ENCODE measurements at regions not wholly inside any gene's neighbourhood (a gene's known extent, or its start where the extent isn't known, plus 50 kb on each side); places are given as distances from the start of the nearest gene placed in this dataset.
"Not testable (repeated sequence)": the region's sequence is repeated elsewhere in the genome, so short reads cannot be mapped to it uniquely, and the experiment has no call there.

DNA sequence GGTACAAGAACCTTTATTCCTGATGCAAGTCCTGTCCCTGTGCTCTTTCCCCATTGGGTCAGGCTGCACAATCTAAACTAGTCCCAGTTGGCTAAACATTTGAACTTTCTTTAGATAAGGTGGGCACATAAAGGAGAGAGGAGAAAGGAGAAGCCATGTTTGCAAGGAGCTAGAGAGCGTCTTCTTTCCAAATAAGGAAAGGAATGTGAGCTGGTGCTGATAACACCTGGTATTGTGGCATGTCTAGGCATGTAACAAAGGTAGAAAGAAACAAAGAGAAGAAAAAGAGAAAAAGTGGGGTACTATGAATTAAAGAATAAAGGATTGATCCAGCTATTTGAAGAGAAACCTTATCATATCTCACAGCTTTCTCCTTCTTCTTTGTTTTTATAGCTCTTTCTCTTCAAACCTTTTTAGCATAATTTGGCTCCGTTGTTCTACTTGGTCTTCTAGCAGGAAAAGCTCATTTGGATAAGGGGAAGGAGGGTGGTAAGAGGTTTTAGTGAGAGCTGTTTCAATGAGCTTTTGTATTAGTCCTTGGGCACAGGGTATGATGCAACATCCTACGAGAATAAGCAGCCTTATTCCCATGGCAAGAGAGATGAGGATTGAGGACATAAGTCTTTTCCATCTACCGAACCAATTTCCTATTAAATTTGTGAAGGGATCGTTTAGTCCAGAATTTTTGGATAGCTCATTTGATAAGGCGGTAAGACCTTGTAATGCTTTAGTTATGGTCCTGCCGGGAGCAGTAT is 415.5 kb upstream of the MAN1A1 start:
- DNase-seq = no peak

DNA sequence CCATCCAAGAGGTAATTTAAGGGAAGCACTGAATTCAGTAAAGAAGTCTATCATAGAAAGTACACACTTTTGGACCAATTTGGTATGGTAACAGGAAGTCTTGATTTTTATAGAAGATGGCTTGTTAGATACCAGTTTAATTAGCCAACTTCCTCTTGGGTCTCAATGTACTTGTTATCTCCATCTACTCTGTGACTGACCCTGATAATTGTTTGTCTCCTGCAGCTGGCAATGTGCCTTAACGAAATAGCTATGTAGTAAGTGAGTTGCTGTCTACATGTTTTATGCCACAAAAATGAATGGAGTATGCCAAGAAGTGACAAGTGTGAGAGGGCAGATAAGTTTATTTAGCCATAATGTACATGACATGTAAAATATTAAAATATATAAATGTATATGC is 410.5 kb upstream of the MAN1A1 start:
- no peak for DNase-seq

DNA sequence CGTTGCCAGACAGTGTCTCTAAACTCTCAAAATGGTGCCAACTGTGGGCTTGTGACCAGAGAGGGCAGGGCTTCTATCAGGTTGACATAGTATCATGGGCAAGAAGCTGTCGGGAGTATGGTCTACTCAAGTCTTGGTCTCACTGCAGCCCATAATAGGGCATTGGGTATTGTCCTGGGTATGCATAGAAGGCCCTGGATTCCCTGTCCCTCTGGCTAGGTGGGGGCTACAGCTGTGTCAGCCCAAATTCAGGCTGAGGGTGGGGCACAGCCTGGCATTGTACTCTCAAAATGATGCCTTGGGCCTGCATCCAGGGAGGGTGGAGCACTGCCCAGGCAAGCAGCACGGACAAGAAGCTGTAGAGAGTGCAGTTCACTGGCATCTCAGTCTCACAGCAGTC is 408.8 kb upstream of the MAN1A1 start:
- no peak for DNase-seq

DNA sequence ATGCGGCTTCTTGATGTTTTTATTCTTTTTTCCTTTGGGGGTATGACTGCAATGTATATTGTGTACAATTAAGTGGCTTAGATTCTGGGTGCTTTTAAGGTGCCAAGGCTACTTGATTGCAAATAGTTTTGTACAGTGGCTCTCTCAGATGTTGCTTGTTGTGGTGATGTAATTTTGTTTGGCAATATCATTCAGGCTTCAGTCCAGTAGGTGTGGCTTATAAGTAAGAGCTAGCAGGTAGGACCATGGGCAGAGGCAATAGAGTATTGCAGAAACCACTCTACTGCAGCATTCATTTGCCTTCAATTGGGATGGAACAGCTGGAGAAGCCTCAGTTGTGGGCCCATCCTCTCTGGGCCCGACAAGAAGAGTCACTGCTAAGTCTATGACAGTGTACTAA is 407.9 kb upstream of the MAN1A1 start:
- no peak for DNase-seq

DNA sequence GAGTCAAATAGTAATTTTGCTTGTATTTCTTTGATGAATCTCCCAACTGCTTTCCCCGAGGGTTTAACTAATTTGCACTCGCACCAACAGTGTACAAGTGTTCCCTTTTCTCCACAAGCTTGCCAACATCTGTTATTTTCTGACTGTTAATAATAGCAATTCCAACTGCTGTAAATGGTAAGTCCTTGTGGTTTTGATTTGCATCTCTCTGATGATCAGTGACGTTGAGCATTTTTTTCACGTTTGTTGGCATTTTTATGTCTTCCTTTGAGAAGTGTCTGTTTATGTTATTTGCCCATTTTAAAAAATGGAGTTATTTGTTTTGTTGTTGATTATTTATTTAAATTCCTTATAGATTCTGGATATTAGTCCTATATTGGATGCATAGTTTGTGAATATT is 399.8 kb upstream of the MAN1A1 start:
- no peak for DNase-seq

DNA sequence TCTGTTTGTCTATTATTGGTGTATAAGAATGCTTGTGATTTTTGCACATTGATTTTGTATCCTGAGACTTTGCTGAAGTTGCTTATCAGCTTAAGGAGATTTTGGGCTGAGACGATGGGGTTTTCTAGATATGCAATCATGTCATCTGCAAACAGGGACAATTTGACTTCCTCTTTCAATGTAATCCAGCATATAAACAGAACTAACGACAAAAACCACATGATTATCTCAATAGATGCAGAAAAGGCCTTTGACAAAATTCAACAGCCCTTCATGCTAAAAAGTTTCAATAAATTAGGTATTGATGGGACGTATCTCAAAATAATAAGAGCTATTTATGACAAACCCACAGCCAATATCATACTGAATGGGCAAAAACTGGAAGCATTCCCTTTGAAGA is 399.0 kb upstream of the MAN1A1 start:
- DNase-seq = not testable (repeated sequence)

DNA sequence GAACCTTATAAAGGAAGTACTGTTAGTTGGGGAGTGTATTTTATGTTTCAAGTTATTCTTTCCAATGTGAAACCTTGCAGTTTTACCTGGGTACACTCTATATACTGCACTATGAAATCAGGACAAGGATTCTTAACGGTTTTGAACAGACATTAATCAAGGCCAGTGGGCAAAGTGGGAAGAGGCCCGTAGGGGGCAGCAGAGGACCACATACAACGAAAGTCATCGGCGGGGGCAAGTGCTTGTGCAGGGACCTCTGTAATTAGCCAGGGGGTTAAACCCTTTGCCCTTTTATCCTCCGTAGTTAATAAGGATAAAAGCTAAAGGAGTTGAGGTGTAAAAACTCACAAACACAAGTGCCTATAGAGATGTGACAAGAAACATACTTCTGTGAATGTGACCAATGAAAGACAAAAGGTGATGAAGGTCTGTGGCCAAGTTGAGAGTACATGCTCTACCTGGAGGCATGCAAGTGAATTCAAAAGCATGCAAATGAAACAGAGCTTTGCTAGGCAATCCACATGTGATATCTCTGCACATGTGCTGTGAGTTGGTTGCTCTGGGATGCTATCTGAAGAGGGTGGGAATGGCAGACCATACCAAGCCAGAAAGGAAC is 392.7 kb upstream of the MAN1A1 start:
- DNase-seq = peak; percentile 48 to 55

DNA sequence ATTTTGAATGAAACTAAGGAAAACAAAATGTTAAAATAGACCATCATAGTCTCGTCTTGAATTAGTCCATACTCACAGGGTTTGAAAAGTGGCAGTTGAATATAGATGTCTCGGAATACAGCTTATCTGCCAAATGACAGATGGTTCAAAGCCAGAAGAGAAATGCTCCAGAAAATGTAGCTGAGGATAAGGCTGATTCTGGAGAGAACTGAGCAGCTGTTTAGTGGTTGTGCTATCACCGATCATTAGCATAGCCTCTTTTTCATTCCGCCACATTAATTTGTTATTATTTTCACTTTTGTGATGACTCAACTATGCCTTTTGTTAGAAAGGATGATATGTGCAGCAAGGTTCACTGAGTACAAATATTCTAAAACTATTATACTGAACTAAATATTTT is 390.2 kb upstream of the MAN1A1 start:
- DNase-seq = no peak

DNA sequence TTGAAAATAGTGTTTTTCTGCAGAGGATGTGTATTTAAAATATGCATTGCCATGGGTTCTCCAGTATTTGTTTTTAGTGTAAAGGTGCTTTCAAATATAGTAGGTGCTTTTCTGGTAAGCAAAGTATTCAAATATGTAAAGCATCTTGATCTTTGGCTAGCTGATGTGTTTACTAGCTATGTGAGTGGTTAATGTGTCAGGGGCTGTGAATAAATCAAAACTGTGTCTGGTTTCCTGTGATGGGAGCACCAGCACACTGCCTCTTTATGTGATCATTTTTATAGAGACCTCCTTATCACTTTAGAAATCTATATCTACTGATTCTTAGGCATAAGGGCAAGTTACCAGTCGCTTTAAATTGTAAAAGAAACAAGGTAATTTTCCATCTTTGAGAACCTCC is 388.9 kb upstream of the MAN1A1 start:
- no peak for DNase-seq

DNA sequence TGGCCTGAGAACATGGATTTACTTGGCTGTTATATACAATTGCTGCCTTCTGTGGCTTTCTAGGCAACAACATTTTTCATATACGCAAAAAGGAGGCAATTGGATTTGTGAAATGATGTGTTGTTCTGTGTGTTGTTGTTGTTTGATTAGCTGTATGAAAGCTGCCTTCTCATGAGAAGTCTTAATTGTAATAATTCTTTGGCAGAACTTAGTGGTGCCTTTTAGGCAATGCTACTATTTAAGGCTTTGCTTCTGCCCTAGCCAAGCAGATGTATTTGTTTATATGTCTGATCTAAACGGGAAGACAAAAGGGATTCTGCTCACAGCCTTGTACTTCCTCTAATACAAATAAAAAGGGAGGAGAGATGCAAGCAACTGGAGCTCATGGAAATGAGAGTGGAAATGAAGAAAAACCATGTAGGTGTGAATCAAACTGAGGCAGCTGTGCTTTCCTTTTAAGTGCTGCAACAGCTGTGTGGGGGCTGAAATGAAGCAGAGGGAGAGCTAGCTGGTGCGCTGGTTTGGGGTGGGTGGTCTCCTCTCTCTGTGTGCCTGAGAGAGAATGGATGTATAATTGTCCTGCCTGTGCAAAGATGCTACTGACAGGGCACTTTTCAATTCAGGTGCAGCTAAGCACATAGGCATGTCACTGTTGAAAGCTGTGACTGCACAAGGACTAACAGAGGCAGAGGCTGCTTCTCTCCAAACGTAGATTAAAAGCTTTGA is 386.9 kb upstream of the MAN1A1 start:
- DNase-seq = no peak

DNA sequence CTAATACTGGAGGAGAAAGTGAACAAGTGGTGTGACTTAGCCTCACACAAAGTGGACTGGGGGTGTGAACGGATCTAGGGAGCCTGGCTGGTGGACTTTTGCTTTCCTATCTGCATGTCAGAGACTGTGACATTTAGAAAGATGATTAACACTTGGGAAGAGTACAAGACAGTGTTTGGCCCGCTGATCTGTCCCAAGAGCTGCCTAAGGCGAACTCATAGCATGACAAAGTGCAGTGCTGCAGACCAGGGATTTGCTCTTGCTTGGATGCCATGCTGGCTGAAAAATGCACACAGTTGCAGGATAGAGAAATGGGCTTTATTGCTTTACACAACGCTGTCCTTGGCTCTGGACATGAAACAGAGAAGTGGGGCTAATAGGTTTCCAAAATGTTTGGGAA is 386.0 kb upstream of the MAN1A1 start:
- DNase-seq = no peak

DNA sequence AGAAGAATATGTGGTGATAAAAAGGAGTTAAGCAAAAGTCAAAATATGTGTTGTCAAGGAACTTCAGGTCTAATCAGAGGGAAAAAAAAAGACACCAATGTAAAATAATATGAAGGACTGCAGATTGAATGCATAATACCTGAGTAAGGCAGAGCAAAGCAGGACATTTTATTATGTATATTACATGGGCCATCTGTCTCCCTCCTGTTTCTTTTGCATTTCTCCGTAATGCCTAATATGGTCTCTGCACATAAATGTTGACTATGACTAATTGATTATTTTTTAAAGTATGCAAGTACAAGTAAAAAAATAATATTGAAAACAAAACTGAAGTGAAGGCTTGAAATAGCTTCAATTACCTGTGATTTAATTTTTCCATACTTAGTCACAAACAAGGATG is 384.7 kb upstream of the MAN1A1 start:
- DNase-seq = no peak

DNA sequence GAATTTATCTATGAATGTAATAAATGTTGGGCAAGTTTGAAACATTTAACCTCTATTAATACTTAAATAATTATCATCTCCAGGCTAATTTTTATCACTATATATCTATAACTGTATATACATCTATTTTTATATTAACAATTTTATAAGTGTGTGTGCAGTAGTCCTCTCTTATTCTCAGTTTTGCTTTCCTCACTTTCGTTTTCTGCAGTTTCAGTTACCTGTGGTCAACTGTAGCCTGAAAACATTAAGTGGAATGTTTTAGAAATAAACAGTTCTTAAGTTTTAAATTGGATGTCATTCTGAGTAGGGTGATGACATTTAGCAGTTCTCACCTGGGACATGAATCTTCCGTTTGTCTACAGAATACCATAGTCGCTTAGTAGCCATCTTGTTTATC is 379.4 kb upstream of the MAN1A1 start:
- no peak for DNase-seq

DNA sequence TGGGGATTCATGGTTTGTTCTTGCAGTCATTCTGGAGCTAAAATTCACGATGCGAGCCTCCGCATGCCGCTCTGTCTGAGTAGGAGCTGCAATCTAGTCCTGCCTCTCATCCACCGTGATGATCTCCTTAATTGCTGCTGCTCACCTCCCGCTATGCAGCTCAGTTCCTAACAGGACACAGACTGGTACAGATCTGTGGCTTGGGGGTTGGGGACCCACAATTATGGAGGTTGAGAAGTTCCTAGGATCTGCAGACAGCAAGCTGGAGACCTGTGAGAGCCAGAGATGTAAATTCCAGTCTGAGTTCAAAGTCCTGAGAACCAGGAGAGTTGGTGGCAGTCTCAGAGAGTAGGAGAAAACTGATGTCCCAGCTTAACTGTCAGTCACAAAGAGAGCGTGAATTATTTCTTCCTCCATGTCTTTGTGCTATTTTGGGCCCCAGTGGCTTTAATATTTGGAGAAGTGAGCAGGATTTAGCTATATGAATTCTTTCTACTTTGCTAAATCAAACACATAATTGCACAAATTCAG is 378.7 kb upstream of the MAN1A1 start:
- no peak for DNase-seq

DNA sequence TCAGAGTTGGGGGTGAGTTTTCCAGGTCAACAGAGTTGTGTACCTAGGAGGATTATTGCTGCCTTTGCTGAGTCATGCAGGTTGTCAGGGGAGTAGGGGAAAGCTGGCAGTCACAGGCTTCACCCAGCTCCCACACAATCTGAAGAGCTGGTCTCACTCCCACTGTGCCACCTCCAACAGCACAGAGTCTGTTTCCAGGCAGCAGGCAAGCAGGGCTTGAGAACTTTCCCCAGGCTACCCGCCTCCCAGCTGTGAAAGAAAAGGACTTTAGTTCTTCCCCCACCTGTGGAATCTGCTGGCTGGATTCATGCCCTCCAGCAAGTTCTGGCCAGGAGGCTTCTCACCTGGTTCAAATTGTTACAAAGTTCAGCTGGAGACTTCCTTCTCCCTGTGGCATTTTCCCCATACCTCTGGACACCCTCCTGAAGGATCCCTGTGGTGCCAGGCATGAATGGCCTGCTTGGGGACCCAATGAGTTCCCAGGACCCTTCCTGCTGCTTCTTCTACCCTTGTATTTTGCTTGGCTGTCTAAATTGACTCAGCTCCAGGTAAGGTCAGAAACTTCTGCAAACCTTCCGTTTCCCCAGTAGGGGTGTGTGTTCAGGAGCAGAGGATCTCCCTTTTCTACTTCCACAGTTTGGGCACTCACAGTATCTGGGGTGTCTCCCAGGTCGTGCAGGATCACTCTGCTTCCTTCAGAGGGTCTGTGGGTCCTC is 378.1 kb upstream of the MAN1A1 start:
- DNase-seq = no peak

DNA sequence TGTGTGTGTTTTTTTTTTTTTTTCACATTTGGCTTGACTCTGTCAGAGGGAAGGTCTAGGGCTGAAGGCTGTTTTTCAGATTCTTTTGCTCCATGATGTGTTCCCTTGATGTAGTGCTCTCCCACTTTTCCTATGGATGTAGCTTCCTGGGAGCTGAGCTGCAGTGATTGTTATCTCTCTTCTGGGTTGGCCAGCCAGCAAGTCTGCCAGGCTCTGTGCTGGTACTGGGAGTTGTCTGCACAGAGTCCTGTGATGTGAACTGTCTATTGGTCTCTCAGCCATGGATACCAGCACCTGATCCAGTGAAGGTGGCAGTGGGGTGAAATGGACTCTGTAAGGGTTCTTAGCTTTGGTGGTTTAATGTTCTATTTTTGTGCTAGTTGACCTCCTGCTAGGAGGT is 377.4 kb upstream of the MAN1A1 start:
- DNase-seq = not testable (repeated sequence)

DNA sequence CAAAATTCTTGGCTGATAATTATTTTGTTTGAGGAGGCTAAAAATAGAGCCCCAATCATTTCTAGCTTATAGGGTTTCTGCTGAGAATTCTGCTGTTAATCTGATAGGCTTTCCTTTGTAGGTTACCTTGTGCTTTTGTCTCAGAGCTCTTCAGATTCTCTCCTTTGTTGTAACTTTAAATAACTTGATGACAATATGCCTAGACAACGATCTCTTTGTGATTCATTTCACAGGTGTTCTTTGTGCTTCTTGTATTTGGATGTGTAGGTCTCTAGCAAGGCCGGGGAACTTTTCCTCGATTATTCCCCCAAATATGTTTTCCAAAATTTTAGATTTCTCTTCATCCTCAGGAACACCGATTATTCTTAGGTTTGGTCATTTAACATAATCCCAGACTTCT is 376.5 kb upstream of the MAN1A1 start:
- no peak for DNase-seq

DNA sequence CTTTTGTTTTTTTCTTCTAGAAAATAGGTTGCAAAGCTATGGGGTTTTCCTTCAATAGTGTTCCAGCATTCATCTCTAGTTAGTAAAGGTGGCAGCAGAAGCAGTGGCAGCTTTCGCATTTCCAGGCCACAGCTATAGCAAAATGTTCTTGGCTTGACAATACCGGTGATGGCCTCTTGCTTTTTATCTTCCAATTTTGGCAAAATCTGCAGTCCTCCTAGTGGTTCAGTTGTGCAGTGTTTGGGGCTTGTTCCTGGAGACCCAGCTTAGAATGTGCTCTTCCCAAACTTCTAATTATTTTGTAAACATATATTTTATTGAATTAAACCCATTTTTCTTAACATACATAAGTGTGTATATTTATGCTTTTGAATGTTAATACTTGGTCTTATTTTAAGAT is 370.6 kb upstream of the MAN1A1 start:
- DNase-seq = no peak

DNA sequence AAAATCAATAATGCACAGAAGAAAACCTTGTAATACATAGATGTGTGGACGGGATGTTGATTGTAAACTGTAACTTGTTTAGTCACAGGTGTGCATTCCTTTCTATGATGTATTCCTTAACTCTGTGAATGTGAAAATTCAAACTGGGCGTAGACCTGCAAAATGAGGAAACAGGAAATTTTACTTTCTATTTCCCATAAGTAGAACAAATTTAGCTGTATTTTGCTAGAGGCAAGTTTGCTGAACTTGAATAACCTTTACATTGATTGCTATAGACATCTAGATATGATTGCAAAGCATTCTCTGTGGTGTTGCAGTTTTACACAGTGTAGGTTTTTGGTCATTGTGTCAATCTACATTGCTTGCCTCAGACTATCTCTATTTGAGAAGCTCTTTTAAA is 368.4 kb upstream of the MAN1A1 start:
- no peak for DNase-seq

DNA sequence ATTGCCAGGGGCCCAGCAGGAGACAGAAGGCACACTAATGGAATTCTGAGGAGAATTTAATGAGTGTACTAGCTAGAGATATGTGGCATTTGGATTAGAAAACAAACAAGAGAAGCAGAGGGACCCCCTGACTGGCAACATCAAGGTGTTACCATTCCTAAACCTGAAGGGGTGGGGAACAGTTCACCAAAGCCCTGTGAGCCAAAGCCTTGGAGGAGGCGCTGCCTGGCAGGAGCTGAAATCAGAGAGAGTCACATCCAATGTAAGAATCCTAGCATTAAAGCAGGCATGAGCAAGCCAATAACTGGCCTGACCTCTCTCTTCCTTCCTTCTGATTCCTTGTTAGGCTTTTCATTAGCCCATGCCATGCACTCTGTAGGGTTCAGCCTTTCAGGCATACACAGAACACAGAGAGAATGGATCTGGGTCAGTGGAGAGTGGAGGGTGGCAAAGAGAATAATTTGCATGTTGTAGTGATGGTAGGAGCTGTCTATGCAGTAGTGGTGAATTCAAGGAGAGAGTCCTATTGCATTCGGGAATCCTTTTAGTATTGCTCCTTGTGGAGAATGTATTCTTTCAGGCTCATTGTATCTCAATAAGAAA is 367.2 kb upstream of the MAN1A1 start:
- no peak for DNase-seq

DNA sequence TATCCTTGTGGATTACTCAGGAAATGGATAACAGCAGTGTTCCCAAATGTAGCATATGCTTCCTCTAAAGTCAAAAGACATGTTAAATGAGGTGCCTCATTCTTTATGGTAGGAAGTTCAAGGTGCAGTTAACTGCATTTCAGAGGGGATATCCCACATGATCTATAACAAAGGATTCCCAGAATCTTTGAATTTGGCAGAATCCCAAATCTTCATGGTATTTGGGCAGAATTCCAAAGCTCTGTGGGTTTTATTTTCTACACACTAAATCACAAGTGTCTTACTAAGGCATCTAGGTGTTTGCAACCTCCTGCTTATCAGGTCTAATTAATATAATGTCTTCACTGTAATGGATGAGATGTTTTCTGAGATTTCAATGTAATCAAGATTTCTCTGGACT is 364.3 kb upstream of the MAN1A1 start:
- DNase-seq = no peak

DNA sequence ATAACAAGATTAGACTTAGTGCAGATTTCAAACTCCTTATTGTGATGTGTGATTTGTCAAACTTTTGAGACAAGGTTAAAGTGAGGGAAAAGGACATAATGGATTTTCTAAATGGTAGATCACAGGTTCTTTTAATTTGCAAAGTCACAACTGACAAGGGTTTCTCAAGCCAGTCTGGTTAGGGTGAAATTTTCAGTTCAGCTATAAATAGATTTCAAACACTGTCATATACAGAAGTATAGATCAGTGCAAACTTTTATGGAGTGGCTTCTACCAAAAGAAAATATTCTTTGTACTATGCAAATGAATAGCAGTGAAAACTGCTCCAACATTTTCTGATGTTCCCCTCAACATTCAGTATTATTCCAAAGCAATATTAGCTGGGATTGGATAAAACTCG is 337.1 kb upstream of the MAN1A1 start:
- no peak for DNase-seq

DNA sequence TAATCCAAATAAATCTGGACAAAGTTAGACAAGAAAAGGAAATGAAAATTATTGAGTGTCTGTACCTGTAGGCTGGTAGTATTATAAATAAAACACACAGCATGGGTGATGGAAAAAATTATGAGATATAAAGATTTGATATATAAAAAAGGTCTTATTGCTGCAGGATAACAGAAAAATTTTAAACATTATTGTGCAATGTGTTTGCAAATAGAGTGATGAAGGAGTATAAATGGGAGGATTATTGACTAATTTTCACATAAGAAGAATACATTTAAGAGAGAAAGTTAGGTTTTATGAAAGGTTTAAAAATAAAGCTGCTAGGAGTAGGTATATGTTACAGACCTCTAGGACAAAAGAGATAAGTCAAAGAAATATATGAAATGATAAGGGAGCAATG is 336.7 kb upstream of the MAN1A1 start:
- DNase-seq = no peak
